CD4-positive, CD25-positive, alpha-beta regulatory T cell (primary cell): ENCODE measurements at regions not wholly inside any gene's neighbourhood (a gene's known extent, or its start where the extent isn't known, plus 50 kb on each side); places are given as distances from the start of the nearest gene placed in this dataset.

ENCODE experiments used
- ATAC-seq, 2 donors: fragments of 150-1000 bp; cut with Tn5 transposase; one replicate each; pipeline ENCODE4 v1.10.0; 2021; ENCODE audit warnings: low read depth in 2 of 2, moderate number of reproducible peaks in 2 of 2, moderate library complexity in 1 of 2
- DNase-seq, 3 donors: peaks; one replicate each; pipeline versions ENCODE4 v3.0.0 to v3.0.0-alpha.2; 2012 to 2022; ENCODE audit warnings: mixed read lengths in 1 of 3
- H3K27ac ChIP-seq: one replicate; pipeline ENCODE4 v1.7.0; 2013; ENCODE audit warnings: mild to moderate bottlenecking, low read length; ENCODE audit not compliant: insufficient read depth, poor library complexity, severe bottlenecking
- H3K27me3 ChIP-seq: one replicate; pipeline ENCODE4 v1.7.0; 2013; ENCODE audit warnings: low read length; ENCODE audit not compliant: control insufficient read depth, insufficient read depth
- H3K36me3 ChIP-seq: one replicate; pipeline ENCODE4 v1.7.0; 2013; ENCODE audit warnings: mild to moderate bottlenecking, low read length, moderate library complexity; ENCODE audit not compliant: control insufficient read depth, insufficient read depth
- H3K4me1 ChIP-seq: 2 replicates; pipeline ENCODE4 v1.7.0; 2013; ENCODE audit warnings: mild to moderate bottlenecking, low read length; ENCODE audit not compliant: insufficient read depth, control insufficient read depth, poor library complexity, severe bottlenecking
- H3K4me3 ChIP-seq: one replicate; pipeline ENCODE4 v1.7.0; 2013; ENCODE audit warnings: low read depth, mild to moderate bottlenecking, low read length, moderate library complexity
- H3K9me3 ChIP-seq, 2 experiments: 1 replicate in 1 of 2; 2 replicates in 1 of 2; pipeline ENCODE4 v1.7.0; 2013; ENCODE audit warnings: low read length in 2 of 2, mild to moderate bottlenecking in 1 of 2, moderate library complexity in 1 of 2; ENCODE audit not compliant: control insufficient read depth in 2 of 2
- H3K27ac Mint-ChIP-seq, 3 donors: one replicate each; pipeline ENCODE4 v1.8.0; 2020 to 2022; ENCODE audit warnings: mild to moderate bottlenecking in 3 of 3, mixed read lengths in 3 of 3, moderate library complexity in 2 of 3
- H3K27me3 Mint-ChIP-seq: one replicate; pipeline ENCODE4 v1.8.0; 2022; ENCODE audit warnings: mild to moderate bottlenecking, mixed read lengths
- H3K36me3 Mint-ChIP-seq: one replicate; pipeline ENCODE4 v1.8.0; 2020; ENCODE audit warnings: mixed read lengths
- H3K4me1 Mint-ChIP-seq, 4 donors: one replicate each; pipeline ENCODE4 v1.8.0; 2020 to 2022; ENCODE audit warnings: mixed read lengths in 4 of 4, mild to moderate bottlenecking in 1 of 4
- H3K4me3 Mint-ChIP-seq, 4 donors: one replicate each; pipeline ENCODE4 v1.8.0; 2020 to 2022; ENCODE audit warnings: mild to moderate bottlenecking in 4 of 4, mixed read lengths in 4 of 4, moderate library complexity in 3 of 4
- H3K9me3 Mint-ChIP-seq, 7 donors: one replicate each; pipeline ENCODE4 v1.8.0; 2020 to 2022; ENCODE audit warnings: mixed read lengths in 7 of 7, mild to moderate bottlenecking in 3 of 7, moderate library complexity in 2 of 7

DNA sequence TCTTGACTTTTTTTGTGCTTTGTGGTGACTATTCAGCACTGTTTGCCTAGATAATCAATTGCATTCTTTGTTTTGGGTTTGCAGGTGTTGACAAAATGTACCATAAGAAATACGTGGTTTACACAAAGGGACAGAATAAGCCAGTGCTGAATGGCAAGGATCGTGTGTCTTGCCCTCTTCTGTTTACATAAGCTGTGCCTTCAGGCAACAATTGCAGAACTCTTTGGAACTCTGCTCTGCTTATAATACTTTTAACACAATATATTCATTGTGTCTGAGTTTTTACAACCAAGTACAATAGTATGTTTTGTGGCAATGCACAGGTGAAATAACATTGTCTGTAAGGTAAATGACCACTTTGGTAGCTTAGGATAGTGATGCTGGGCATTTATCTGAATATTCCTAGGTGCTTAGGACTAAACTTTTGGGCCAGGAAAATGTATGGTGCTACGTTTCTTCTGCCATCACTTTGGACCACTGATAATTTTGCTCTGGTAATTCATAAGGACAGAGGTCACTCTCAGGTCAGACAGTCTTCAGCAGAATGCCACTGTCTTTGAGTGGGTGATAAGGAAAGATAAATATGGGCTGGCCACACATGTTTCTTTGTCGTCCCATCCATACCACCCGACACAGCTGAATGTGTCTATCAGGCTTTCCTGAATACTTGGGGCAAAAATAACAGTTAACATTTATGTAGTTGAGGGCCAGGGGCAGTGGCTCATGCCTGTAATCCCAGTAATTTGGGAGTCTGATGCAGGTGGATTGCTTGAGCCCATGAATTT lies 344.6 kb upstream of the IMPG1 start:
- H3K27ac ChIP-seq: no peak overlapping the region
- H3K36me3 ChIP-seq: no peaks in the 10 kb centered on the region
- H3K27ac Mint-ChIP-seq: no peak overlapping the region
- peaks cover 0 to 2% of the 10 kb centered on the region in 2 experiments for H3K9me3 ChIP-seq
- DNase-seq: no peak
- H3K4me1 ChIP-seq: no peaks in the 10 kb centered on the region
- no peaks in the 10 kb centered on the region for H3K36me3 Mint-ChIP-seq
- H3K9me3 Mint-ChIP-seq: peaks cover 0 to 8% (median 2%) of the 10 kb centered on the region in 7 donors
- no peaks in the 10 kb centered on the region for H3K4me1 Mint-ChIP-seq
- H3K27me3 Mint-ChIP-seq: no peaks in the 10 kb centered on the region
- no peaks in the 10 kb centered on the region for H3K27me3 ChIP-seq
- no peak for ATAC-seq
- no peak overlapping the region for H3K4me3 ChIP-seq
- H3K4me3 Mint-ChIP-seq: no peak overlapping the region

DNA sequence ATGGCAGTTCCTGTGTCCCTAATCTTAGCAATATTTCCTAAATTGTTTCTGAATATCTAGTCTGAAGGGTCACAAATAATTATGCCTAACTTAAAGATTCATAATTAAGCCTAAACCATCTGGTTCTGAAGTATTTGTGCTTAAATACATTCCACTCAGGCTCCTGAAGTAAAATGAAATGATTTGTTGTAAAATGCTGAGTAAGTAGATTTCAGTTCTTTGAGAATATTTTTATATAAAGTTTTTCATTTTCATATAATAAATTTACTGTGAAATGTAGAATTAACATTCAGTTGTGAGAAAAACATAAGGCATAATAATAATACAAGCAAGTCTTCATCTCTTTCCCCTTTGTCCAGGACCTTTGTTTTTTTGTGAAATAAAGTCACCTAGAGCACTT lies 330.6 kb upstream of the IMPG1 start:
- Mint-ChIP-seq H3K4me3 (no peak overlapping the region), H3K27me3 (no peaks in the 10 kb centered on the region), H3K36me3 (no peaks in the 10 kb centered on the region), H3K9me3 (peaks cover 2 to 17% (median 5%) of the 10 kb centered on the region in 7 donors), H3K27ac (no peak overlapping the region), H3K4me1 (no peaks in the 10 kb centered on the region)
- Histone ChIP-seq H3K4me1 (no peaks in the 10 kb centered on the region), H3K27me3 (no peaks in the 10 kb centered on the region), H3K27ac (no peak overlapping the region), H3K9me3 (no peaks in the 10 kb centered on the region), H3K4me3 (no peak overlapping the region), H3K36me3 (no peaks in the 10 kb centered on the region)
- no peak for ATAC-seq
- no peak for DNase-seq

DNA sequence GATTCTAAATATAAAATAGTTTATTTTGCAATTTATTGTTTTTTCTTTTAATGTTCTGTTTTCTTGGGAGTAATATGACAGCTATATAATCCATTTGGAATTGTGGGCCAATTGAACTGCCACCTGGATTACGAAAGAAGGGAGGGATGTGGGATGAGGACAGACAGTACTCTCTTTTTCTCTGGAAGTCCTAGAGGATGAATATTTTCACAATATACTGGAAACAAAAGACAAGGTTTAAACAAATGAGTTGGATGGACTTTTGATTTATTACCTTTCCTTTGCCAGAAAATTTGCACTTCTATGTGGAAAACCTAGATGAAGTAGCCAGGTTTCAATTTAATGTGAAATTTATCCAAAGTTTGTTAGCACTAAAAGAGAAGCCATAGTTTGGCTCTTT lies 325.5 kb upstream of the IMPG1 start:
- no peaks in the 10 kb centered on the region for H3K27me3 ChIP-seq
- H3K27ac ChIP-seq: no peak overlapping the region
- H3K4me1 ChIP-seq: no peaks in the 10 kb centered on the region
- Mint-ChIP-seq H3K9me3 (peaks cover 2 to 8% (median 5%) of the 10 kb centered on the region in 7 donors), H3K27me3 (no peaks in the 10 kb centered on the region), H3K36me3 (no peaks in the 10 kb centered on the region), H3K4me3 (no peak overlapping the region), H3K27ac (no peak overlapping the region), H3K4me1 (no peaks in the 10 kb centered on the region)
- ATAC-seq (no peak), DNase-seq (no peak)
- no peaks in the 10 kb centered on the region for H3K9me3 ChIP-seq
- H3K4me3 ChIP-seq: no peak overlapping the region
- no peaks in the 10 kb centered on the region for H3K36me3 ChIP-seq

DNA sequence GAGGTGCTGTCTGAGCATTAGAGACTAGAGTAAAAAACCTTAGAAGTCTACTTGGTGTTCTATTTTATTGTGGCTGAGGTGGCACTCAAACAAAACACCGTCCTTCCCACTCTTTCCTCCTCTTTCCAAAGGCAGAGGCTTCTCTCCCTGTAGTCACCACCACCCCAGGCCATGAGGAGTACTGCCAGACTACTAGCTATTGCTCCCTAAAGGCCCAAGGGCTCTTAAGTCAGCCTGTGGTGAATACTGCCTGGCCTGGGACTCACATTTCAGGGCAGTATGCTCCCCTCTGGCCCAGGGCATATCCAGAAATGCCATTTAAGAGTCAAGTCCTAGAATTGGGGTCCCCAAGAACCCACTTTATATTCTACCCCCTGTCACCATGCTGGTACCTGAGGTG lies 309.7 kb upstream of the IMPG1 start:
- Histone ChIP-seq H3K27ac (no peak overlapping the region), H3K27me3 (no peaks in the 10 kb centered on the region), H3K36me3 (no peaks in the 10 kb centered on the region), H3K4me3 (no peak overlapping the region), H3K4me1 (no peaks in the 10 kb centered on the region), H3K9me3 (peaks cover 0 to 13% of the 10 kb centered on the region in 2 experiments)
- Mint-ChIP-seq H3K9me3 (peaks cover 1 to 24% (median 11%) of the 10 kb centered on the region in 7 donors), H3K36me3 (no peaks in the 10 kb centered on the region), H3K27ac (no peak overlapping the region), H3K4me1 (no peaks in the 10 kb centered on the region), H3K27me3 (no peaks in the 10 kb centered on the region), H3K4me3 (no peak overlapping the region)
- no peak for ATAC-seq
- no peak for DNase-seq

DNA sequence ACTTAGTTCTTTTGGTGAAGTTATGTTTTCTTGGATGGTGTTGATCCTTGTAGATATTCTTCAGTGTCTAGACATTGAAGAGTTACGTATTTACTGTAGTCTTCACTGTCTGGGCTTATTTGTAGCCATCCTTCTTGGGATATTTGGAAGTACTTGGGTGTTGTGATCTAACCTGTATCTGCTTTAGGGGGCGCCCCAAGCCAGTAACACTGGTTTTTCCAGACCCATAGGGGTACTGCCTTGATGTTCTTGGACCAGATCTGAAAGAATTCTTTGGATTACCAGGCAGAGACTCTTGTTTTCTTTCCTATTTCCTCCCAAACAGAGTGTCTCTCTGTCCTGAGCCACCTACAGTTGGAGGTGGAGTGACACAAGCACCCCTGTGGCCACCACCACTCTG lies 309.1 kb upstream of the IMPG1 start:
- Mint-ChIP-seq H3K4me1 (no peaks in the 10 kb centered on the region), H3K27me3 (no peaks in the 10 kb centered on the region), H3K27ac (no peak overlapping the region), H3K9me3 (peaks cover 1 to 28% (median 11%) of the 10 kb centered on the region in 7 donors), H3K36me3 (no peaks in the 10 kb centered on the region), H3K4me3 (no peak overlapping the region)
- H3K9me3 ChIP-seq: peaks cover 0 to 13% of the 10 kb centered on the region in 2 experiments
- H3K27ac ChIP-seq: no peak overlapping the region
- H3K4me1 ChIP-seq: no peaks in the 10 kb centered on the region
- no peaks in the 10 kb centered on the region for H3K27me3 ChIP-seq
- H3K4me3 ChIP-seq: no peak overlapping the region
- DNase-seq (no peak), ATAC-seq (no peak)
- H3K36me3 ChIP-seq: no peaks in the 10 kb centered on the region

DNA sequence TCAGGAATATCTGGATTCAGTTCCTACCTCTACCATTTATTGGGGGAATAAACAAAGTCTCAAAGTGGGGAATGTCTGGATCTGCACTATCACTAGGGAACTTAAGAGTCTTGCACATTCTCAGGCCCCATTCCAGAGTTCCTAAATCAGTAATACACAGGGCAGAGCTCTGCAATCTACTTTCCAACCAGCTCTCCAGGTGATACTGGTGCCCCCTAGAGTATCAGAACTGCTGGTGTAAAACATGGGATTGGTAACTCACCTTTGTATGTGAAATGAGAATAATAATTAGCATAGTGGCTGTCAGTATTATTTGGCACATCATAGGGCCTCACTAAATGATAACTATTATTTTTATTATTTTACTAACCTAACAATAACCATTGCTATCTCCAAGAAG lies 278.8 kb upstream of the IMPG1 start:
- no peak overlapping the region for H3K27ac ChIP-seq
- no peak overlapping the region for H3K4me3 ChIP-seq
- Mint-ChIP-seq H3K4me3 (no peak overlapping the region), H3K9me3 (peaks cover 1 to 18% (median 2%) of the 10 kb centered on the region in 7 donors), H3K27me3 (no peaks in the 10 kb centered on the region), H3K27ac (no peak overlapping the region), H3K36me3 (no peaks in the 10 kb centered on the region), H3K4me1 (no peaks in the 10 kb centered on the region)
- DNase-seq: no peak
- no peaks in the 10 kb centered on the region for H3K27me3 ChIP-seq
- H3K36me3 ChIP-seq: no peaks in the 10 kb centered on the region
- ATAC-seq: no peak
- H3K4me1 ChIP-seq: no peaks in the 10 kb centered on the region
- peaks cover 0 to 4% of the 10 kb centered on the region in 2 experiments for H3K9me3 ChIP-seq

DNA sequence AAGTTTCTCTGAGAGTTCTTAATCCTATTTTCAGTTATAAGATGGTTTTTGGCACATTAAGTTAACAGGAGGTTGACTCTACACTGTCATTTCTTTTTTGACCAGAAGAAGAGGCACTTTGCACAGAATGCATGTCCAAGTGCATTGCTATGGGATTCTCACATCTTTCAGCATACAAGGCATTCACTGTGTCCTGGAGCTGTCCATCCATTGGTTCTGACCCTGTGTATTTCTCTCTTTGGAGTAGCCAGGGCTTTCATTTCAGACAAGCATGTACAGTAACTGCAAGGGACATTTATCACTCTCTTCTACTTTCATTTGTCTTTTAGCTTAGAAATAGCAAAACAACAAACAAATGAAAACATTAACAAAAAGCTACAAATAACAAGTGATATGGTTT lies 275.1 kb upstream of the IMPG1 start:
- DNase-seq (no peak), ATAC-seq (no peak)
- Histone ChIP-seq H3K27ac (no peak overlapping the region), H3K4me1 (no peaks in the 10 kb centered on the region), H3K4me3 (no peak overlapping the region), H3K9me3 (no peaks in the 10 kb centered on the region), H3K36me3 (no peaks in the 10 kb centered on the region), H3K27me3 (no peaks in the 10 kb centered on the region)
- H3K27me3 Mint-ChIP-seq: no peaks in the 10 kb centered on the region
- H3K9me3 Mint-ChIP-seq: peaks cover 0 to 23% (median 8%) of the 10 kb centered on the region in 7 donors
- H3K36me3 Mint-ChIP-seq: no peaks in the 10 kb centered on the region
- H3K27ac Mint-ChIP-seq: no peak overlapping the region
- H3K4me1 Mint-ChIP-seq: no peaks in the 10 kb centered on the region
- H3K4me3 Mint-ChIP-seq: no peak overlapping the region

DNA sequence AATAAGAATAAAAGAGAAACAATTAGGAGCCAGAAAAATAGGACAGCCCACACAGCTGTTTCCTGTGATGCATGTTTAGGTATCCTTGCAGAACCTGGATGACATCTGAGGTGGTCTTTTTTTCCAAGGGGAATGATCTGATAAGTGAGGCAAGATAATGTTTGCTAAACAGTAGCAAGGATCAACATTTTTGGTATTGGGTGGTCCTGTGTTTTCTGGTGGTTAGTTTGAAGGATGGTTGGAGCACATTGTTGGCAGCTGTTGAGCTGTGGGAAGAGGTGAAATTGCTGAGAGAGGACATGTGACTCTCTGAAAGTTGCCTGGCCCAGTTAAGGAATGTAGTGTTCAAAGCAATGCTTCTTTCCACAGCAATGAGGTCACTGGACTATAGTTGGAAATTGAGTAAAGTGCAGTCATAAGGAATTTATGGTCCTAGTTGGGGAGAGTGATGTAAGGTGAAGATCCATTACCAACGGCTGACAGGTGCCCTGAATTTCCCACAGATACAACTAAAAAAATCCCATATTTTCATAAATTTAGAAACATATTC lies 270.2 kb upstream of the IMPG1 start:
- no peaks in the 10 kb centered on the region for H3K4me1 ChIP-seq
- peaks cover 0 to 11% of the 10 kb centered on the region in 2 experiments for H3K9me3 ChIP-seq
- no peak overlapping the region for H3K27ac ChIP-seq
- H3K36me3 ChIP-seq: no peaks in the 10 kb centered on the region
- Mint-ChIP-seq H3K27me3 (no peaks in the 10 kb centered on the region), H3K9me3 (peaks cover 4 to 27% (median 8%) of the 10 kb centered on the region in 7 donors), H3K27ac (no peak overlapping the region), H3K4me1 (no peaks in the 10 kb centered on the region), H3K4me3 (no peak overlapping the region), H3K36me3 (no peaks in the 10 kb centered on the region)
- no peaks in the 10 kb centered on the region for H3K27me3 ChIP-seq
- no peak for DNase-seq
- H3K4me3 ChIP-seq: no peak overlapping the region
- ATAC-seq: no peak
